HG03097 (cell line): ENCODE measurements at regions not wholly inside any gene's neighbourhood (a gene's known extent, or its start where the extent isn't known, plus 50 kb on each side); places are given as distances from the start of the nearest gene placed in this dataset.

Experiments
- ATAC-seq: cut with Tn5 transposase; IDR thresholded peaks from one replicate; pipeline ENCODE4 v1.9.1; 2021; ENCODE audit not compliant: unreplicated experiment, low FRiP score

DNA sequence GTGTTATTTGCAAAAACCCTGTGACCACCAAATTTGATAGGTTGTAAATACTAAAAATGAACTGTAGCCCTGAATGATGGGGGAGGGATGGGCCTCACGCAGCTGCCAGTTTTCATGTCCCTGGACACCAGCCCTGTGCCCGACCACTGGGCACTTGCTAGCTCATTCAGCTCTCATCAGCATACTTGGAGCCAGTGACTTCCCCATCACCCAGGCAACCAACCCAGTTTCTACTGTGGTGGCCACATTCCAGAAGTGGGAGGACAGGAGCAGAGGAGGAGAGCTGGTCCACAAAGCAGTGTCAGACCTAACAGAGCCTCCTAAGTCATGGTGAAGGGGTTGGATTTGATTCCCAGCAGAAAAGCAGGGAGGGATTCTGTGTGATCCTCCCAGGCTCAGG lies 128.2 kb downstream of the CPEB2 start:
- ATAC-seq = no peak

DNA sequence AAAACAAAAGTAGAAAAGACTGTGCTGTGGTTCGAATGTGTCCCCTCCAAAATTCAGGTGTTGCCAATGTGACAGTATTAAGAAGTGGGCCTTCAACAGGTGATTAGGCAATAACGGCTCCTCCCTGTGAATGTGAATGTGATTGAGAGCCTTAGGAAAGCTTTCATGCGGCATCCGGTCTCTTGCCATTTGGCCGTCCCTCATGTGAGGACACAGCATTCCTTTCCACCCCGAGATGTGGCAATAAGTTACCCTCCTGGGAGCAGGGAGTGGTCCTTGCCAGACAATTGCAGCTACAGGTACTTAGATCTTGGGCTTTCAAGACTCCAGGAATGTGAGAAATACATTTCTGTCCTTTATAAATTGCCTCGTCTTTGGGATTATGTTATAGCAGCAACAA lies 129.3 kb downstream of the CPEB2 start:
- ATAC-seq = no peak

DNA sequence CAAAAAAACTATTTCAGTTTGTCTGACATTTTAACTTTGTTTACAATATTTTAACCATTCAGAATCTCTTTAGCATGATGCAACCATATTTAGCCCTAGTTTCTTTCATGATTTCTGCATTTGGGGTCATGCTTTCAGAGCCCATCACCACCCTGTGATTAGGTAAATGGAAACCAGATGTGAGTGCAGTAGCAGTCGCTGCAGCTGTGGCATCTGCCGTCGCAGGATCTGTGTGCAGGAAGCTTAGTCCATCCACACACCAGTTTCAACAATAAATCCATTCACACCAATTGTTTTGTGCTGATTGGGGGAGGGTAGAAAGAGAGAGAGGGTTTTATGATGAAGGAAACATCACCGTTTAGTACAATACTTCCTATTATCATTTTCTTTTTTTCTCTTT lies 130.5 kb downstream of the CPEB2 start:
- no peak for ATAC-seq

DNA sequence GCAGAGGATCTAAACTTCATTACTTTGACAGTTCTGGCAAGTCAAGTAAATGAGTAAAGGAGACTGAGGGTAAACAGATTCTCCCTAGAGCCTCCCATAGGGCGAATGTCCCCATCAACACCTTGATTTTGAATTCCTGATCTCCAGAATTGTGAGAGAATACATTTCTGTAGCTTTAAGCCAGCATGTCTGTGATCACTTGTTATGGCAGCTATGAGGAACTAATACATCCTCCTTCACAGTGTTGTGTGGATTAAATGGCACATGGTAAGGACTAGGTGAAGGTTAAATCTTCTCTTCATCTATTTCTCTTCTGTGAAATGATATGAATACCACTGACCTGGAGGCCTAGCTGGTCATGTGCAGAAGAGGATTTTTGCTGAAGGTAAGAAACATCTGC lies 137.3 kb downstream of the CPEB2 start:
- ATAC-seq = no peak

DNA sequence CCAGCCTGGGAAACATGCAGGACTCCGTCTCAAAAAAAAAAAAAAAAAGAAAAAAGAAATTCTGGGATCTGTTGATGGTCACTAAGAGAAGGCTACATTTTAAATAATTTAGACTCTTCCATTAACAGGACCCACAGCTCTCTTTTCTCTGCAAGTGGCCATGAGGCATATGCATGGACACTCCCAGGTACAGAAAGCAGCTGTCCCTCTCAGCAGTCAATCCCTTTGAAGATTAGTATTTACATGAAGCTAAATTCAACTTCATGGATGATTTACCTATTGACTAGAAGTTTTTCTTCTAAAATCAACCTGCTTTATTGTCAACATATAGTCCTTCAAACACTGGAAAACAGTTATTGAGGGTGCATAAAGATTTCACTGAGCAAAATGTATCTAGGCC lies 139.9 kb downstream of the CPEB2 start:
- ATAC-seq = no peak

DNA sequence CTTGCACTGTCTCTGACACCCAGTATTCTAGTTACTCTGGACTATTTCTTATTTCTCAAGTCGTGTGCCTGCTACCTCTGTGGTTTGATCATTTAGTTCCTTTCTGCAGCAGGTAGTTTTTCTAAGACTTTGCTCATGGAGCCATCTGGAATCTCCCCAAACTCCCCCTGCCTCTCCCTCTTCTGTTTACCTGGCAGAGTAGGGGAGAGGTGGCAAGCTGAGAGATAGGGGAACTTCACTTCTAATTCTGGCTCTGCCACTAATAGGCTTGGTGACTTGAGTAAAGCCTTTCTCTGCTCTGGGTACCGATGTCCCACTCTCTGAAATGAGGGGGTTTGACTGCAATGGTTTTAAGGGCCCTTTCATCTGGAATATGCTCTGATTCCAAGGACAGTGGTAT lies 141.3 kb downstream of the CPEB2 start:
- no peak for ATAC-seq

DNA sequence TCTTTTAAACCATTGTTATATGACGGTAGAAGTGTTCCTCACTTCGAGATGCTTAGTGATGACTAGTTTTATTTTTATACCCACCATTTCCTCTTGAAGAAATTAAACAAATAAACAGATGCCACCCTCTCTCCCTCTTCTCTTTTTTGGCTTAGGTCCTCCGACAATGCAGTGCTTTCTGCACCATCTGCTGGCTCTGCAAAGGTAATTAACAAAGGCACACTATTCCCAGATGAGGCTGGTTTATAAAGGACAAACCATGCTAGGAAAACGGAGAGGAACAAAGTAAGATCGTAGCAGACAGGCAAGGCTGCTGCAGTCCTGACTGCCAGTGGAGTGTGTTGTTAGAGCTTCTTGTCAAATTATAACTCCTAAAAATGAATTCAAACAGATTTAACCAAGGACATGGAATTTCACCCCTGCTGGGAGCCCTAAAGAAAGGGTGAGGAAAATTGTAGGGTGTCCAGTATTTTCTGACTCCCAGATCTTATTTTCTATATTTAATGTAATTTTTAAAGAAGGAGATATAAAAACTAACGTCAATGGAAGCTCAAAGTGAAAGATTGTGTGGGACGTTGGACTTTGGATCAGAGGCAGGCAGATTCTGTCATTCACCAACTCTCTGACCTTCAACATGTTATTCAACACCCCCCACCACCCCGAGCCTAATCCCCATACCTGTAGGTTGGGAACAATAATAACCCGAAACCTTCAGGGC lies 142.1 kb downstream of the CPEB2 start:
- ATAC-seq = no peak

DNA sequence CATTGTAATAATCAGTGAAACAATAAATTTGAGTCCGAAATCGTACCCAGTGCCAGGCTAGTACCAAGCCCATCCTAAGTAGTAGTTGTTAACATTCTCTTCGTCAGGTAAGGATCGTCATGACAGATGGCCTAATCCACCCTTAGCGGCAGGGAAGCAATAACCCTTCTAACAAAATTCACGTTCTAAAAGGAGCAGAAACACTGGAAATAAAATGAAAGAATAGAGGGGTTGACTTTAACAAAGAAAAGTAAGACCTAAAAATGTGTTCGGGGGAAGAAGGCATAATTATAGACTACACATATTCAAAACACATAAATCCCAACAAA lies 142.7 kb downstream of the CPEB2 start:
- no peak for ATAC-seq

DNA sequence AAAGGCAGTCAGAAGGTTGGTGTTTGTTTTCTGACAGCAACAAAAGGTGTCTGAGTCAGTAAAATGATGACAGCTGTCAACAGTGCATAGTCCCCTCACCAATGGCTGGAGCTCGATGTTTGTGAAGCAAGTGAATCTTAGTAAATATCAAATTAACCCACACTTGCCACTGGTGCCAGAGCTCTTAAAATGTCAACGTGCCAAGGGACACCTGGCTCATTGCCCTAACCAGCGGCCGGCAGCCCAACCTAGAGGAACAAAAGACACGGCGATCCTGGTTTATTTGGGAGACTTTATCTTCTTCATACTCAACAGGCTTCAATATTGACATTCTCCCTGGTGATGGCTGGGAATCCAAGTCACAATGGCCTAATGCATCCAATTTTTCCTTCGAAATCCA lies 143.4 kb downstream of the CPEB2 start:
- no peak for ATAC-seq

DNA sequence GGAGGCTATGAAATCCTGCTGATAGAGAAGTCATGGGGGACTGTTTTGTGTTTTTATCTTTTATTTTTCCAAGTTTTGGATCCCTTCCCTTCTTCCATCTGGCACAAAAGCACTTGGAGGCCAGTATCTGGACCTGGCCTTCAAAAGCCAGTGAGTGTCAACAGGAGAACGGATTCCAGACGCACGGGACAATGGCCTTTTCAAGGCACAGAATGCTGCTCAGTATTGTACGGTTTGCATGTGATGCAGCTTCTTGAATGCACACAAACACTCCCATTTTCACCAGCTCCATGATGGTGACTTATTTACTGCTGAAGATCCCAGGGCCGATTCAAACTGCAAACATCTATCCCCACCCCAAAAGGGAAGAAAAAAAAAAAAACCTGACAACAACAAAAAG lies 145.4 kb downstream of the CPEB2 start:
- no peak for ATAC-seq

DNA sequence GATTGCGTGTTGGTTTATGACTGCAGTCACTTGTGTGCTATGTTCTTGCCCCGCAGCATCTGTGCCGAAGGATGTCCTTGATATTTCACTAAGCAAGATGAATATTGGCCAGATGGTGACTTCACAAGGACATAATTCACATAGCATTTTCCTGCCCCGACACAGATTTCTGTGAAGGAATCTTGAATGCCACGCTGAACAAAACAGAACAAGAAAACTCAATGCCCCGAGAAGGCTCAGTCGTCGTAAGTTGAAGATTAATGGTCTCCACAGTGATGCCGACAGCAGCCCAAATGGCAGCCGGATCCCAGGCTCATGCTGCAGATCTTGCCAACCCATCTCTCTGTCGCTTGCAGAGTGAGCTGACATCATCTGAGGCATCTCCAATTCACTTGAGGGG lies 145.9 kb downstream of the CPEB2 start:
- no peak for ATAC-seq

DNA sequence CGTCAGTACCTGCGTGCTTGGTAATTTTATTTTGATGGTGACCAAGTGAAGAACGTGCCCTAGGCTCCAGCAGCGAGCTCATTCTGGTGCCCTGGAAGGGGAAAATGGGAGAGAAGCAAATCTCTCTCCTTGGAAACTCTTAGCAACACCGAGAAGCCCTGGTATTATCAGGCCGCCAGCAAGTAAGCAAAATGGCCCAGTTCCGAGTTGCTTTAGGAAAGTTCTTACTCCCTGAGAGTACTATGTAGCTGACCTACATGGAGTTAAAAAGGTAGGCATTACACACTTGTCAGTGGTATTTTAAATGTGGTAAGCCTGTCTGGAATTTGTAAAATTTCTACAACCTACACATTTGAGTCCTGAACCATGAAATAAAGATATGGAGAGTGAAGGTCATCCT lies 146.4 kb downstream of the CPEB2 start:
- no peak for ATAC-seq

DNA sequence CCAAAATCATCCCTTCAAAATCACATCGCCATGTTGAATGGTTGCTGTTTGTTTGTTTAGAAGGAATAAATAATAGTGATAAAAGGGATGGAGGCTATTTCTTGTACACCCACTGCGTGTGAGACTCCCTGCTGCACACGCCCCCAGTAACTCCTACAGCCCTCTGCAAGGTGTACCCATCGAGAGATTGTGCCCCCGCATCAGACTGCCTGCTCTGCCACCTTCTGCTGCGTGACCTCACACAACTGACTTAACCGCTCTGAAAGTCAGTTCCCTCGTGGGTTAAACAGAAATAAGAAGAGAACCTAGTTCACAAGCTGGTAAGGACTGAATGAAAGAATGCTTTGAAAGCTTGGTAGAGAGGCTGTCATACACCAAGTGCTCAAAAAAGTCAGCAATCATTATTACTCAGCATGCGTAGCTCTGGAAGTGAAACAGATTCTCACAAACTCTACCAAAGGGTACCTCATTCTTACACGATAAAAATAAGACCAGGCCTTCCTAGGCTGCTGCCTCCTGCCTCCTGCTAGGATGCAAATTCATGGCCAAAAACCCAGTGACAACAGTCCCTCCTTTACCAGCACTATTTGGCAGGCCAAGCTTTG lies 147.1 kb downstream of the CPEB2 start:
- peak; percentile 58 for ATAC-seq

DNA sequence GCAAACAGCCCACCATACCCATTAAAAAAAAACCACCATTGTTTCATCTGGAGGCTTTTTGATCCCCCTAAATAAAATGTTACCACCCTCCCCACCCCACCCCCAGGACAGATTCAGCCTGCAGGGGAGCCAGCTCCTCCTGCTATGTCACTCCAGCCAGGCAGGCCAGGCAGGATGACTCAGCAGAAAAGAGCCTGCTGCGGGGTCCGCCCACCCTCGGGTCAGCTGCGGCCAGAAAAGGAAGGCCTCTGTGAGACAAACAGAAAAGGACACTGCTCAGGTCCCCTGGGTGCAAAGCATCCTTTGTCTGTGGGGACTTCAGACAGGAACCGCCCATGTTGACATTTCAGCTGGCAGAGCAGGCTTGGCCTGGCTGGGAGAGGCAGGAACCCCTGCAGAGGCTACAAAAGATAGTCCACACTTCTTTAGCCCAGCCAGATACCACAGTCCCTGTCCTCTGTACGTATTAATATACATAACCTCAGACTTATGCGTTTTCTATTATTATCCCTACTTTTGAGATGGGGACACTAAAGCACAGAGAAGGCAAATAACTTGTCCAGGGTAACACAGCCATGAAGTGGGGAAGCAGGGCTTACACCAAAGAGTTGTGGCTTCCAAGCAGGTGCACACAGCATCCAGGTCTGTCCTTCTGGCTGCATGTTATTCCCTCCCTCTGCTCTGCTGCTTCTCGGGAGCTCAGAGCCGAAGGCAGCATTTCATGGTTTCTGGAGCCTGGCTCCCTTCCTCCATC lies 147.7 kb downstream of the CPEB2 start:
- ATAC-seq = peak; percentile 82

DNA sequence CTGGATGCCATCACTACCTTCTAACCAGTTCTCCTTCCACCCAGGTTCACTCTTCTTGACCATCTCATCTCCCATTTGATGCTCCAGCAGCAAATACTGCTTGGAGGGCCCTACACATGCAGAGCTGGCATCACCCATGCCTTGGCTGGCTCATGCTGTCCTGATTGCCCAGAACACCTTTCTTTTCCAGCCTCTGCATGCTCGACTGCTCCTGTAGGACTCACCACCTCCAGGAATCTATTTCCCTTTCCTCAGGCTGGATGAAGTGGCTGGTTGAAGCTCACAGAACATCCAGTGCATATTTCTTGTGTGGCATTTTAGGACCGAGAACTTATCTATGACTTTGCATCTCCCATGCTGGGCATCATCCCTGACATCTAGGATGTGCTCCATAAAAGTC lies 148.3 kb downstream of the CPEB2 start:
- no peak for ATAC-seq

DNA sequence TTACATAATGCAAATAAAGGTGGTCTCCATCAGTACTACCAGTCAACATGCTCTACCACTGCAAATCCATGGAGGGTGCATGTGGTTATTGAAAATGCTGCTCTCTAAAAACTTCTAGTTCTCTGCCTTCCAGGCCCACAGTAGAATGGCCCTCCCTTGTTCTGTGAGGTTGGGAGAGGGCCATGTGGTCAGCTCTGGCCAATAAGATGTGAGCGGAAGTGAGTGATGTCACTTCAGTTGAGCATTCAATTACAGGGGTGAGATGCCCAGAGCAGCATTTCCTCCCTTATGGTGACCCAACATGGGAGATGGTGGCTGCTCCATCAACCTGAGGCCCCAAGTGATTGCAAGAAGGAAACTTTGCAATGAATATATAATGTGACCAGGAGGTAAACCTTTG lies 148.8 kb downstream of the CPEB2 start:
- ATAC-seq = no peak

DNA sequence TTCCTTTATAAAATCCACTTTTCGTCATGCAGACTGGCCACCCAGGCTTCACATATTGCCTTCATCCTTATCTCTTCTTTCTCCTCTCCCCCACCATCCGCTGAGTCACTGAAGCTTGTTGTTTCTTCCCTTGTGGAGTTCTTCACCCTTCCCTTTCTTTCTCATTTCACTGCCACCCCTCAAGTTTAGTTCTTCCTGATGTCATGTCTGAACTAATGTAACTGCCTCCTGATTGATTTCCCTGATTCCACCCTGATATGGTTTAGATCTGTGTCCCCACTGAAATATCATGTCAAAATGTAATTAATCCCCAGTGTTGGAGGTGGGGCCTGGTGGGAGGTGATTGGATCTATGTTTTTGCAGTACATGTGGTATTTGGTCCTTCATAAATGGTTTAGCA lies 151.4 kb downstream of the CPEB2 start:
- no peak for ATAC-seq

DNA sequence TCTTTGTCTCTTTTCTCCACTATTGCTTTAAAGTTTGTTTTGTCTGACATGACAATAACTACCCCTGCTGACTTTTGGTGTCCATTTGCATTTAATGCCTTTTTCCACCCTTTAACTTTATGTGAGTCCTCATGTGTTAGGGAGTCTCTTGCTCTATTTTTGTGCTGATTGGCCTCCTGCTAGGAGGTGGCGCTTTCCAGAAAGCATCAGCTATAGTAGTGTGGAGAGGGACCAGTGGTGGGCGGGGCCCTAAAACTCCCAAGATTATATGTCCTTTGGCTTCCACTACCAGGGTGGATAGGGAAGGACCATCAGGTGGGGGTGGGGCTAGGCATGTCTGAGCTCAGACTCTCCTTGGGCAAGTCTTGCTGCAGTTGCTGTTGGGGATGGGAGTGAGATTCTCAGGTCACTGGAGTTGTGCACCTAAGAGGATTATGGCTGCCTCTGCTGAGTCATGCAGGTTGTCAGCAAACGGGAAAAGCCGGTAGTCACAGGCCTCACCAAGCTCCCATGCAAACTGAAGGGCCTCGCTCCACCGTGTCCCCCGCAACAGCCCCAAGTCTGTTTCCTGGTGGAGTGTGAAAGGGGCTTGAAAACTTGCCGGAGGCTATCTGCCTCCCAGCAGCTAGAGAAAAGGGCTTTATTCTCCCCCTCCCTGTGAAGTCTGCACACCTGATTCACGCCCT lies 156.3 kb downstream of the CPEB2 start:
- no peak for ATAC-seq

DNA sequence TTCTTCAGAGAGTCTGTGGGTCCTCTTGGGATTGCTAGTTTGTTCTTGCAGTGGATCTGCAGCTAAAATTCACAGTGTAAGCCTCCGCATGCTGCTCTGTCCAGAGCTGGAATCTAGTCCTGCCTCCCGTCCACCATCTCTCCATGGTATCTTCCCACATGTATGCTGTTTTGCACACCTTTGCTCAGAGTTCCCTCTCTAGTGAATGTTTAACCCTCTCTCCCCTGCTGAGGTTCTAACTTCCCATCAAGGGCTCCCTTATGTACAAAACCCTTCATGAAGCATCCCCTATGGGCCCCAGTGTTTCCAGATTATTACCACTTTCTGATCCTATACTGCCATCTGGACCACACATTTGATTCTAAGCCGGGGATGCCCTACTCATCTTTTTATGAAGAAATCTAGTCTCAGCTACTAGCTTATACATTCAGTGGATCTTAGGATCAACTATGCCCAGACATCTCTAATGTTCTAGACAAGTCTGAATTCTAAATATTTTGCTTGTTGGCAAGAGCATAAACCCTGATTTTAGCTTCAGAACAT lies 157.3 kb downstream of the CPEB2 start:
- ATAC-seq = no peak

DNA sequence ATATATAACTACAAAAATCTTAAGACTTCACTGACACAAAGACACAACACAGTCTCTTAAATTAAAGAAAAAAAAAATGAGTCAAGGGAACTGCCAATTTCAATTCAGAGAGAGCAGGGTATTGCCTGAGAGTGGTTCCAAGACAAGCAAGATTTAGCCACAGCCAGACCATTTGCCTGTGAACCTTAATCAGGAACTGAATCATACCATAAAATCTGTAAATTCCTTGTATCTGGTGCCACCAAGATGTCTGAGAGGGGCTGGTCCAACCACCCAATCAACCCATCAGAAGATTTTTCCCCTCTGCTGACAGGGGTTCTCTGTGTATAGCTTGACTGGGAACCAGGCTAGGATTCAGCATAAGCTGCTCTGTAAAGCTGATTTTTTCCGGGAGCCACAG lies 159.2 kb downstream of the CPEB2 start:
- no peak for ATAC-seq

DNA sequence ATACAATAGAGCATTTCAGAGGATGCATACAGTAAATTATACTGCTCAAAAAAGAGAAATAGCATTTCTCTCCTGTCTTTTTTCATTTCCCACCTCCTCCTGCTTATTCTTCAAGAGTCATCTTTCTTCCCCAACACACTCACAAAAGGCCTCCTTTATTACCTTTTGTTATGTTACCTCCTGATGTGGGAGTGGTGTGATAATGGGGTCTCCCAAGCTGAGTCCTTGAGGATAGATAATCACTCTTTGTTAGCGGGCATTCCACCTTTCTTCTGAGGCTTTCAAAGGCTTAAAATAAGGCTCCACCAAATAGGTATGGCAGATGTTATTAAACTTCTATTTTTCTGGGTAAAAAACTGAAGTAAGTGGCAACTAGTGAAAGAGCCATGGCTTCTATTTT lies 159.8 kb downstream of the CPEB2 start:
- ATAC-seq = no peak
